Transverse colon (tissue), 3 donors: ENCODE measurements at regions not wholly inside any gene's neighbourhood (a gene's known extent, or its start where the extent isn't known, plus 50 kb on each side); places are given as distances from the start of the nearest gene placed in this dataset.

Source experiments
- CTCF ChIP-seq, 5 experiments: fragments of 200-600 bp in 3 of 5; fragments of 450-650 bp in 2 of 5; sonication (generic) in 3 of 5; IDR thresholded peaks; 1 replicate in 2 of 5; 2 replicates in 3 of 5; pipeline ENCODE4 v1.5.1; 2016 to 2017; ENCODE audit warnings: antibody characterized with exemption in 5 of 5, inconsistent platforms in 3 of 5, mild to moderate bottlenecking in 2 of 5, moderate library complexity in 1 of 5
- EP300 ChIP-seq: sonication (generic); formaldehyde crosslinking; IDR thresholded peaks from one replicate; pipeline ENCODE4 v1.6.1; 2017; ENCODE audit warnings: antibody characterized with exemption, low read depth
- POLR2A ChIP-seq: fragments of 450-650 bp; IDR thresholded peaks from one replicate; pipeline ENCODE4 v1.6.1; 2016; ENCODE audit warnings: antibody characterized with exemption, mild to moderate bottlenecking, moderate library complexity

DNA sequence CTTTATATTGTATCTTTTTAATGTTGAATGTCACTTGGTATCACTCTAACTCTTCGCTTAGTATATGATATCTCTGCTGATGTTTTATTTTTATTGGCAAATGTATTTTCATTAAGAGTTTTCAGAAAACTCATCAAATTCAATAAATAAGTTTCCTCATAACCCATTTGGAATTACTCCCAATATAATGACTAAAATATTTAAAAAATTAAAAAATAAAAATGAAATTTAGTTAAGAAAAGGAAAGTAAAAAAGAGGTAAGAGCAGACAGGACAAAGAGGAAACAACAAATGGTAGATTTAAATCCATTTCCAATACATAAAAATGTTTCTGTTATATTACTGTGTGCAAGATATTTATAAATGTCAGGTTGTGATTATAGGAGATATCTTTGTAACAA is 548.9 kb upstream of the SPRY2 start:
- TF ChIP-seq CTCF (IDR thresholded peaks at IDR 0.05): no peak
- no peak for TF ChIP-seq EP300
- no peak for TF ChIP-seq POLR2A
